HEK293T (cell line): ENCODE measurements at regions not wholly inside any gene's neighbourhood (a gene's known extent, or its start where the extent isn't known, plus 50 kb on each side); places are given as distances from the start of the nearest gene placed in this dataset.

Experiments used
- SP1 ChIP-seq: fragments of 450-650 bp; IDR thresholded peaks from 2 replicates; pipeline ENCODE4 v1.6.1; 2017
- TARDBP ChIP-seq: fragments of 450-650 bp; IDR thresholded peaks from 2 replicates; pipeline ENCODE4 v1.6.1; 2016

GRCh38 chr13:78868991-78869390, 210.0 kb upstream of the OBI1 start:
- TF ChIP-seq TARDBP (no peak), SP1 (no peak)
